Thyroid gland (tissue), 4 donors: ENCODE measurements at regions not wholly inside any gene's neighbourhood (a gene's known extent, or its start where the extent isn't known, plus 50 kb on each side); places are given as distances from the start of the nearest gene placed in this dataset.

Experiments
- DNase-seq, 2 donors: peaks; one replicate each; pipeline ENCODE4 v3.0.0-alpha.2; 2019
- H3K27ac ChIP-seq, 3 donors: fragments of 200-600 bp; sonication (generic); 1 replicate in 2 of 3; 2 replicates in 1 of 3; pipeline ENCODE4 v1.5.1; 2016 to 2019; ENCODE audit warnings: mild to moderate bottlenecking in 1 of 3, moderate library complexity in 1 of 3
- H3K27me3 ChIP-seq: fragments of 200-600 bp; sonication (generic); one replicate; pipeline ENCODE4 v1.5.1; 2019
- H3K36me3 ChIP-seq, 2 donors: fragments of 200-600 bp; sonication (generic); one replicate each; pipeline ENCODE4 v1.5.1; 2016 to 2019
- H3K4me1 ChIP-seq, 2 donors: fragments of 200-600 bp; sonication (generic); one replicate each; pipeline ENCODE4 v1.5.1; 2017 to 2019
- H3K4me3 ChIP-seq, 3 donors: fragments of 200-600 bp; sonication (generic); replicated peaks in 1 of 3; 1 replicate in 2 of 3; 2 replicates in 1 of 3; pipeline ENCODE4 v1.5.1; 2016; ENCODE audit warnings: mild to moderate bottlenecking in 1 of 3
- H3K9me3 ChIP-seq: fragments of 200-600 bp; sonication (generic); one replicate; pipeline ENCODE4 v1.5.1; 2017
- POLR2A ChIP-seq, 2 donors: fragments of 450-650 bp; IDR thresholded peaks; one replicate each; pipeline ENCODE4 v1.6.1; 2017; ENCODE audit warnings: antibody characterized with exemption in 2 of 2, mild to moderate bottlenecking in 2 of 2, moderate library complexity in 1 of 2
- WGBS, 2 donors: methylation state at CpG; one replicate each; pipeline ENCODE4 v1.1.5; 2017; 5-methylcytosine and 5-hydroxymethylcytosine counted together
- intact Hi-C: fragments of 100-400 bp; cut with DNase I; formaldehyde crosslinking; loops from one replicate; pipeline ENCODE4 v1.15.1; 2023
- TF ChIP-seq, protein P1 (sequence below), 6 experiments: fragments of 200-600 bp in 3 of 6; fragments of 450-650 bp in 3 of 6; sonication (generic) in 3 of 6; IDR thresholded peaks; one replicate each; pipeline ENCODE4 v1.5.1; 2016 to 2019; ENCODE audit warnings: antibody characterized with exemption in 6 of 6, mild to moderate bottlenecking in 2 of 6, inconsistent platforms in 1 of 6, moderate library complexity in 1 of 6

- H3K4me1 ChIP-seq: no peaks in the 10 kb centered on the region
- no peak overlapping the region for H3K27ac ChIP-seq
- no peaks in the 10 kb centered on the region for H3K9me3 ChIP-seq
- DNase-seq: no peak
- intact Hi-C loops: no loop called here
- H3K27me3 ChIP-seq: no peaks in the 10 kb centered on the region
- H3K36me3 ChIP-seq: no peaks in the 10 kb centered on the region
- H3K4me3 ChIP-seq: no peak overlapping the region
- WGBS, 2 donors: 63 to 67% methylated on average over 2 of the region's 2 CpGs
- TF ChIP-seq, protein P1, sequence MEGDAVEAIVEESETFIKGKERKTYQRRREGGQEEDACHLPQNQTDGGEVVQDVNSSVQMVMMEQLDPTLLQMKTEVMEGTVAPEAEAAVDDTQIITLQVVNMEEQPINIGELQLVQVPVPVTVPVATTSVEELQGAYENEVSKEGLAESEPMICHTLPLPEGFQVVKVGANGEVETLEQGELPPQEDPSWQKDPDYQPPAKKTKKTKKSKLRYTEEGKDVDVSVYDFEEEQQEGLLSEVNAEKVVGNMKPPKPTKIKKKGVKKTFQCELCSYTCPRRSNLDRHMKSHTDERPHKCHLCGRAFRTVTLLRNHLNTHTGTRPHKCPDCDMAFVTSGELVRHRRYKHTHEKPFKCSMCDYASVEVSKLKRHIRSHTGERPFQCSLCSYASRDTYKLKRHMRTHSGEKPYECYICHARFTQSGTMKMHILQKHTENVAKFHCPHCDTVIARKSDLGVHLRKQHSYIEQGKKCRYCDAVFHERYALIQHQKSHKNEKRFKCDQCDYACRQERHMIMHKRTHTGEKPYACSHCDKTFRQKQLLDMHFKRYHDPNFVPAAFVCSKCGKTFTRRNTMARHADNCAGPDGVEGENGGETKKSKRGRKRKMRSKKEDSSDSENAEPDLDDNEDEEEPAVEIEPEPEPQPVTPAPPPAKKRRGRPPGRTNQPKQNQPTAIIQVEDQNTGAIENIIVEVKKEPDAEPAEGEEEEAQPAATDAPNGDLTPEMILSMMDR (IDR thresholded peaks at IDR 0.05): no peak
- no peak for TF ChIP-seq POLR2A (IDR thresholded peaks at IDR 0.05)
These were observed 351.9 kb downstream of the GALR1 start for GRCh38 chr18:77601567-77601966.

DNA sequence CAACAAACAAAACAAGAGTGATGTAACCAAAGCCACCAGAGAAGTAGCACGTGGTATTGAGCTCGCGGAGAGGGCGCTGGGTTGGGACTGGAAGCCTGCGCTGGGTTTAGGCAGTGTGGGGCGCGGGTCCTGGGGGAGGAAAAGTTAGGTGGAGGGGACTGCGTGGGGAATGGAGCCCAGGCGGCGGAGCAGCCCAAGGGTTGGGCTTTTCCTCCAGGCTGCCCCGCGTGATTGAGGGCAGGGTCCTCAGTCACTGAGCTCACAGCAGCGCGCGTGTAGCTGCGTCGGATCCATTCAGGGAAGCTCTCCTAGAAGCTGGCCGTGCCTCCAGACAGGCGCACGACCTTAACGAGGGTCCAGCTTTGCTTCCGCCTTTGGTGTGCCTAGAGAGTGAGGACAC, 357.4 kb downstream of the GALR1 start:
- WGBS, 2 donors: 90 to 93% methylated on average over 22 of the region's 22 CpGs
- TF ChIP-seq POLR2A (IDR thresholded peaks at IDR 0.05): no peak
- TF ChIP-seq, protein P1 (IDR thresholded peaks at IDR 0.05): no peak

GRCh38 chr18:77608807-77609206, 359.2 kb downstream of the GALR1 start:
- TF ChIP-seq, protein P1 (IDR thresholded peaks at IDR 0.05): no peak
- TF ChIP-seq POLR2A (IDR thresholded peaks at IDR 0.05): no peak
- intact Hi-C loops: no loop called here
- no peak for DNase-seq
- Histone ChIP-seq H3K4me1 (no peaks in the 10 kb centered on the region), H3K27me3 (no peaks in the 10 kb centered on the region), H3K27ac (no peak overlapping the region), H3K9me3 (no peaks in the 10 kb centered on the region), H3K36me3 (no peaks in the 10 kb centered on the region), H3K4me3 (no peak overlapping the region)
- 94% methylated on average over 8 to 9 of the region's 10 CpGs for WGBS, 2 donors

More for the DNA sequence above, 357.4 kb downstream of the GALR1 start:
- Histone ChIP-seq H3K4me3 (no peak overlapping the region), H3K9me3 (no peaks in the 10 kb centered on the region), H3K36me3 (no peaks in the 10 kb centered on the region), H3K27ac (no peak overlapping the region), H3K4me1 (no peaks in the 10 kb centered on the region), H3K27me3 (no peaks in the 10 kb centered on the region)
- intact Hi-C loops: no loop called here
- no peak for DNase-seq

GRCh38 chr18:77617694-77618093, 368.0 kb downstream of the GALR1 start:
- no peaks in the 10 kb centered on the region for H3K9me3 ChIP-seq
- no peaks in the 10 kb centered on the region for H3K4me1 ChIP-seq
- no peak for TF ChIP-seq POLR2A (IDR thresholded peaks at IDR 0.05)
- TF ChIP-seq, protein P1 (IDR thresholded peaks at IDR 0.05): no peak
- no peak overlapping the region for H3K4me3 ChIP-seq
- intact Hi-C loops: no loop called here
- DNase-seq: no peak
- no peaks in the 10 kb centered on the region for H3K36me3 ChIP-seq
- no peaks in the 10 kb centered on the region for H3K27me3 ChIP-seq
- 84 to 95% methylated on average over 3 of the region's 3 CpGs for WGBS, 2 donors
- H3K27ac ChIP-seq: no peak overlapping the region

- TF ChIP-seq, protein P1 (IDR thresholded peaks at IDR 0.05): no peak
- TF ChIP-seq POLR2A (IDR thresholded peaks at IDR 0.05): no peak
- H3K27ac ChIP-seq: no peak overlapping the region
- intact Hi-C loops: no loop called here
- no peaks in the 10 kb centered on the region for H3K36me3 ChIP-seq
- H3K9me3 ChIP-seq: no peaks in the 10 kb centered on the region
- H3K4me1 ChIP-seq: no peaks in the 10 kb centered on the region
- no peaks in the 10 kb centered on the region for H3K27me3 ChIP-seq
- DNase-seq: no peak
- no peak overlapping the region for H3K4me3 ChIP-seq
These were observed 369.9 kb downstream of the GALR1 start for GRCh38 chr18:77619525-77619924.
